Uterus (tissue), 3 donors: ENCODE measurements at regions not wholly inside any gene's neighbourhood (a gene's known extent, or its start where the extent isn't known, plus 50 kb on each side); places are given as distances from the start of the nearest gene placed in this dataset.

Source experiments
- DNase-seq, 2 donors: peaks; one replicate each; pipeline ENCODE4 v3.0.0-alpha.2; 2019 to 2020
- H3K27ac ChIP-seq, 2 donors: fragments of 200-600 bp; sonication (generic); 1 replicate in 1 of 2; 2 replicates in 1 of 2; pipeline ENCODE4 v1.5.1; 2016 to 2018
- H3K27me3 ChIP-seq, 2 donors: fragments of 200-600 bp; sonication (generic); one replicate each; pipeline ENCODE4 v1.5.1; 2018 to 2019; ENCODE audit warnings: control low read depth in 1 of 2
- H3K36me3 ChIP-seq, 2 donors: fragments of 200-600 bp; sonication (generic); one replicate each; pipeline ENCODE4 v1.5.1; 2019; ENCODE audit warnings: control low read depth in 1 of 2
- H3K4me1 ChIP-seq, 2 donors: fragments of 200-600 bp; sonication (generic); one replicate each; pipeline ENCODE4 v1.5.1; 2018 to 2019; ENCODE audit warnings: control low read depth in 1 of 2
- H3K4me3 ChIP-seq, 2 donors: fragments of 200-600 bp; sonication (generic); 1 replicate in 1 of 2; 2 replicates in 1 of 2; pipeline ENCODE4 v1.5.1; 2018 to 2019; ENCODE audit warnings: mild to moderate bottlenecking in 1 of 2
- H3K9me3 ChIP-seq, 2 donors: fragments of 200-600 bp; sonication (generic); one replicate each; pipeline ENCODE4 v1.5.1; 2019; ENCODE audit warnings: control low read depth in 1 of 2
- CTCF ChIP-seq, 4 experiments: fragments of 200-600 bp in 2 of 4; fragments of 450-650 bp in 2 of 4; sonication (generic) in 2 of 4; IDR thresholded peaks; one replicate each; pipeline ENCODE4 v1.5.1; 2016 to 2019; ENCODE audit warnings: antibody characterized with exemption in 4 of 4, mild to moderate bottlenecking in 2 of 4, moderate library complexity in 1 of 4
- POLR2A ChIP-seq, 2 donors: fragments of 450-650 bp; IDR thresholded peaks; one replicate each; pipeline ENCODE4 v1.6.1; 2016; ENCODE audit warnings: antibody characterized with exemption in 2 of 2, mild to moderate bottlenecking in 1 of 2, moderate library complexity in 1 of 2
- intact Hi-C: fragments of 100-400 bp; cut with DNase I; formaldehyde crosslinking; loops from one replicate; pipeline ENCODE4 v1.15.1; 2023; ENCODE audit warnings: low total_unique reads
- donor health status: DM: yes; HTN: yes; CAD: no.

GRCh38 chr5:136698970-136699369 lies 333.6 kb upstream of the TRPC7 start:
- no peak for TF ChIP-seq CTCF (IDR thresholded peaks at IDR 0.05)
- TF ChIP-seq POLR2A (IDR thresholded peaks at IDR 0.05), result no peak

GRCh38 chr5:136694258-136694657 lies 328.9 kb upstream of the TRPC7 start:
- intact Hi-C loops, result no loop called here
- no peaks in the 10 kb centered on the region for H3K27me3 ChIP-seq
- no peaks in the 10 kb centered on the region for H3K4me1 ChIP-seq
- H3K9me3 ChIP-seq, result no peaks in the 10 kb centered on the region
- no peak for DNase-seq
- TF ChIP-seq POLR2A (IDR thresholded peaks at IDR 0.05) (no peak), CTCF (IDR thresholded peaks at IDR 0.05) (no peak)
- no peaks in the 10 kb centered on the region for H3K36me3 ChIP-seq
- no peak overlapping the region for H3K27ac ChIP-seq
- no peak overlapping the region for H3K4me3 ChIP-seq

More at GRCh38 chr5:136698970-136699369, 333.6 kb upstream of the TRPC7 start:
- Histone ChIP-seq H3K36me3 (no peaks in the 10 kb centered on the region), H3K4me1 (no peaks in the 10 kb centered on the region), H3K27ac (no peak overlapping the region), H3K27me3 (no peaks in the 10 kb centered on the region), H3K9me3 (no peaks in the 10 kb centered on the region), H3K4me3 (no peak overlapping the region)
- intact Hi-C loops, result no loop called here
- DNase-seq, result no peak

GRCh38 chr5:136689552-136689951 lies 324.2 kb upstream of the TRPC7 start:
- H3K27me3 ChIP-seq, result no peaks in the 10 kb centered on the region
- H3K27ac ChIP-seq, result no peak overlapping the region
- TF ChIP-seq POLR2A (IDR thresholded peaks at IDR 0.05), result no peak
- TF ChIP-seq CTCF (IDR thresholded peaks at IDR 0.05), result no peak
- H3K4me3 ChIP-seq, result no peak overlapping the region
- H3K36me3 ChIP-seq, result no peaks in the 10 kb centered on the region
- peaks cover 0 to 6% of the 10 kb centered on the region in 2 donors for H3K9me3 ChIP-seq
- intact Hi-C loops, result no loop called here
- DNase-seq, result no peak
- no peaks in the 10 kb centered on the region for H3K4me1 ChIP-seq

GRCh38 chr5:136686192-136686872 lies 321.0 kb upstream of the TRPC7 start:
- Histone ChIP-seq H3K4me3 (no peak overlapping the region), H3K27me3 (no peaks in the 10 kb centered on the region), H3K36me3 (no peaks in the 10 kb centered on the region), H3K9me3 (peaks cover 0 to 6% of the 10 kb centered on the region in 2 donors), H3K4me1 (no peaks in the 10 kb centered on the region), H3K27ac (no peak overlapping the region)
- no peak for DNase-seq
- intact Hi-C loops, result no loop called here
- TF ChIP-seq CTCF (IDR thresholded peaks at IDR 0.05) (no peak), POLR2A (IDR thresholded peaks at IDR 0.05) (no peak)

GRCh38 chr5:136682986-136683385 lies 317.6 kb upstream of the TRPC7 start:
- Histone ChIP-seq H3K9me3 (peaks cover 0 to 6% of the 10 kb centered on the region in 2 donors), H3K36me3 (no peaks in the 10 kb centered on the region), H3K4me3 (no peak overlapping the region), H3K4me1 (no peaks in the 10 kb centered on the region), H3K27me3 (no peaks in the 10 kb centered on the region), H3K27ac (no peak overlapping the region)
- no peak for DNase-seq
- intact Hi-C loops, result no loop called here
- TF ChIP-seq CTCF (IDR thresholded peaks at IDR 0.05) (no peak), POLR2A (IDR thresholded peaks at IDR 0.05) (no peak)
